ENCODE measurements at regions not wholly inside any gene's neighbourhood (a gene's known extent, or its start where the extent isn't known, plus 50 kb on each side); places are given as distances from the start of the nearest gene placed in this dataset.
"Not testable (repeated sequence)": the region's sequence is repeated elsewhere in the genome, so short reads cannot be mapped to it uniquely, and the experiment has no call there.

DNA sequence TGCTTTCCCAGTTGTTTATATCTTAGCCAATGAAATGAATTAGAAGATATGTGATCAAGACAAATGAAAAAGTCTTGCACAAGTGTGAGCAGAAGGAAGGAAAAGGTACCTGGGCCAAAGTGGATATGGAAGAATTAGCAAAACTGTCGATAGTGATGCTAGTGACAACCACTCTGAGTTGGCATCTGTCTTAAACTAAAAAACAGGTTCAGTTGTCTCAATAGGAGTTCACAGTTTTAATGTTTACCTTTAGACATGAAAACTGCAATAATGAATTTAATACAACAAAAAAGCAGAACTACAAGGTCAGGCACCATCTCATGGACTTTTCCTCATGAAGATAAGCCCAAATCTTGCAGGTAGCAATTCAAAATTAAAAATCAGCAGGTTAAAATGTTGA is 688.5 kb downstream of the EFNB2 start:
- H3K36me3 ChIP-seq (ENCODE audit: insufficient read depth, low read length): no peaks in the 10 kb centered on the region
- no peaks in the 10 kb centered on the region for H3K4me1 ChIP-seq (ENCODE audit: insufficient read depth, low read length)
- DNase-seq (ENCODE audit: insufficient read length, low spot score, missing footprints): peak; percentile 25
- H3K79me2 ChIP-seq (ENCODE audit: insufficient read depth, low read length): no peaks in the 10 kb centered on the region
- no peak overlapping the region for H3K27ac ChIP-seq (ENCODE audit: low read depth, low read length)
- H3K9me3 ChIP-seq (ENCODE audit: low read depth, low read length): no peaks in the 10 kb centered on the region
- no peak overlapping the region for H3K4me3 ChIP-seq (ENCODE audit: insufficient read depth, low read length)
- TF ChIP-seq, protein P1, sequence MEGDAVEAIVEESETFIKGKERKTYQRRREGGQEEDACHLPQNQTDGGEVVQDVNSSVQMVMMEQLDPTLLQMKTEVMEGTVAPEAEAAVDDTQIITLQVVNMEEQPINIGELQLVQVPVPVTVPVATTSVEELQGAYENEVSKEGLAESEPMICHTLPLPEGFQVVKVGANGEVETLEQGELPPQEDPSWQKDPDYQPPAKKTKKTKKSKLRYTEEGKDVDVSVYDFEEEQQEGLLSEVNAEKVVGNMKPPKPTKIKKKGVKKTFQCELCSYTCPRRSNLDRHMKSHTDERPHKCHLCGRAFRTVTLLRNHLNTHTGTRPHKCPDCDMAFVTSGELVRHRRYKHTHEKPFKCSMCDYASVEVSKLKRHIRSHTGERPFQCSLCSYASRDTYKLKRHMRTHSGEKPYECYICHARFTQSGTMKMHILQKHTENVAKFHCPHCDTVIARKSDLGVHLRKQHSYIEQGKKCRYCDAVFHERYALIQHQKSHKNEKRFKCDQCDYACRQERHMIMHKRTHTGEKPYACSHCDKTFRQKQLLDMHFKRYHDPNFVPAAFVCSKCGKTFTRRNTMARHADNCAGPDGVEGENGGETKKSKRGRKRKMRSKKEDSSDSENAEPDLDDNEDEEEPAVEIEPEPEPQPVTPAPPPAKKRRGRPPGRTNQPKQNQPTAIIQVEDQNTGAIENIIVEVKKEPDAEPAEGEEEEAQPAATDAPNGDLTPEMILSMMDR (IDR thresholded peaks at IDR 0.05; ENCODE audit: extremely low read depth, low read depth, low read length): no peak
- H3K4me2 ChIP-seq (ENCODE audit: insufficient read depth, low read length): no peak overlapping the region
- no peaks in the 10 kb centered on the region for H4K20me1 ChIP-seq (ENCODE audit: insufficient read depth, low read length)
- H2AFZ ChIP-seq (ENCODE audit: low read length): no peak overlapping the region
- H3K27me3 ChIP-seq (ENCODE audit: insufficient read depth, low read length): no peaks in the 10 kb centered on the region

DNA sequence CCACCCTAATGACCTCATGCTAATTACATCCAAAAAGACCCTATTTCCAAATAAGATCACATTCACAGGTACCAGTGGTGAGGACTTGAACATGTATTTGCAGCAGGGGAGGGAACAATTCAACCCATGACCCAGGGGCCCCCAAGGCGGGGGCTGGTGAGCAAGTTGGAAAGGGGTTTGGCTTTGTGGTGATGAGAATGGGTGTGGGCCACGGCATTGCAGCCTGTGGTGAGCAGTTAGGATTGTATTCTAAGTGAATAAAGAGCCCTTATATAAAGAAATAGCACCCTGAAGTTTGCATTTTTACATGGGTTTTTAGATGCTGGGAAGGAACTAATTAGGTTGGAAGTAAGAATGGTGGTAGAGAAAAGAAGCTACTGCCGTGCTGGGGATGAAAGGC is 694.2 kb downstream of the EFNB2 start:
- Histone ChIP-seq H3K79me2 (ENCODE audit: insufficient read depth, low read length) (no peaks in the 10 kb centered on the region), H3K27ac (ENCODE audit: low read depth, low read length) (no peak overlapping the region), H3K36me3 (ENCODE audit: insufficient read depth, low read length) (no peaks in the 10 kb centered on the region), H3K4me2 (ENCODE audit: insufficient read depth, low read length) (no peak overlapping the region), H2AFZ (ENCODE audit: low read length) (no peak overlapping the region), H3K9me3 (ENCODE audit: low read depth, low read length) (no peaks in the 10 kb centered on the region), H3K4me3 (ENCODE audit: insufficient read depth, low read length) (no peak overlapping the region), H4K20me1 (ENCODE audit: insufficient read depth, low read length) (no peaks in the 10 kb centered on the region), H3K4me1 (ENCODE audit: insufficient read depth, low read length) (no peaks in the 10 kb centered on the region), H3K27me3 (ENCODE audit: insufficient read depth, low read length) (no peaks in the 10 kb centered on the region)
- TF ChIP-seq, protein P1 (IDR thresholded peaks at IDR 0.05; ENCODE audit: extremely low read depth, low read depth, low read length): no peak
- DNase-seq (ENCODE audit: insufficient read length, low spot score, missing footprints): peak; percentile 67

DNA sequence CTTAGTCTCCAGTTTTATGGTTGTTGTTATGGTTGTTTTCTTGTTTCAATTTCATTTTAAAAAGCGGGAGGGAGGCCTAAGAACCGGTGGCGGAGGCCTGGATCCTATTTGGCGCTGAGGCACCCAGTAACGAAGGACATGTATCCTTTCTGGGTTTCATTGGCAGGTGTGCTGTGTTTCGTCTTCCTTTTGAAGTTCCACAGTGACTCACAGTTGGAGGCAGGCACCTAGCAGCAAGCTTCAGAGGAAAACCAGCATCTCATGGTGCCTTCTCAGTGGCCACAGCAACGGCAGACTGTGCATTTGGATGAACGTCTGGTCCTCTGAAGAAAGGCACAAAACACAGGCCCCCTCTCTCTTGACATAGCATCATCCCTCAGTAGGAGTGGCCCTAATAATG is 697.2 kb downstream of the EFNB2 start:
- Histone ChIP-seq H3K27me3 (ENCODE audit: insufficient read depth, low read length) (no peaks in the 10 kb centered on the region), H3K79me2 (ENCODE audit: insufficient read depth, low read length) (no peaks in the 10 kb centered on the region), H2AFZ (ENCODE audit: low read length) (no peak overlapping the region), H3K4me1 (ENCODE audit: insufficient read depth, low read length) (no peaks in the 10 kb centered on the region), H3K4me3 (ENCODE audit: insufficient read depth, low read length) (no peak overlapping the region), H3K36me3 (ENCODE audit: insufficient read depth, low read length) (no peaks in the 10 kb centered on the region), H3K9me3 (ENCODE audit: low read depth, low read length) (no peaks in the 10 kb centered on the region), H3K27ac (ENCODE audit: low read depth, low read length) (no peak overlapping the region), H3K4me2 (ENCODE audit: insufficient read depth, low read length) (no peak overlapping the region), H4K20me1 (ENCODE audit: insufficient read depth, low read length) (no peaks in the 10 kb centered on the region)
- no peak for DNase-seq (ENCODE audit: insufficient read length, low spot score, missing footprints)
- TF ChIP-seq, protein P1 (IDR thresholded peaks at IDR 0.05; ENCODE audit: extremely low read depth, low read depth, low read length): no peak

DNA sequence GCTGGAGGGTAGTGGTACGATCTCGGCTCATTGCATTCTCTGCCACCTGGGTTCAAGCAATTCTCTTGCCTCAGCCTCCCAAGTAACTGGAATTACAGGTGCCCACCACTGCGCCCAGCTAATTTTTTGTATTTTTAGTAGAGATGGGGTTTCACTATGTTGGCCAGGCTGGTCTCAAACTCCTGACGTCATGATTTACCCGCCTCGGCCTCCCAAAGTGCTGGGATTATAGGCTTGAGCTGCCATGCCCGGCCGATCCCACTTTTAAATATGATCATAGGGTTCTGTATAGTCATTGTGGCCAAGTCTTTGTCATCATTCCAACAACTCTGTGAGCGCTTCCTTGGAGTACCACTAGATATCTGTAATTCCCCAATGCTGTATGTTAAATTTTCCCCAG is 698.2 kb downstream of the EFNB2 start:
- H3K27me3 ChIP-seq (ENCODE audit: insufficient read depth, low read length); H3K79me2 ChIP-seq (ENCODE audit: insufficient read depth, low read length); H3K36me3 ChIP-seq (ENCODE audit: insufficient read depth, low read length); DNase-seq (ENCODE audit: insufficient read length, low spot score, missing footprints); H3K4me2 ChIP-seq (ENCODE audit: insufficient read depth, low read length); H3K4me1 ChIP-seq (ENCODE audit: insufficient read depth, low read length); H3K9me3 ChIP-seq (ENCODE audit: low read depth, low read length); H2AFZ ChIP-seq (ENCODE audit: low read length); H3K4me3 ChIP-seq (ENCODE audit: insufficient read depth, low read length); H3K27ac ChIP-seq (ENCODE audit: low read depth, low read length); H4K20me1 ChIP-seq (ENCODE audit: insufficient read depth, low read length): not testable (repeated sequence)

DNA sequence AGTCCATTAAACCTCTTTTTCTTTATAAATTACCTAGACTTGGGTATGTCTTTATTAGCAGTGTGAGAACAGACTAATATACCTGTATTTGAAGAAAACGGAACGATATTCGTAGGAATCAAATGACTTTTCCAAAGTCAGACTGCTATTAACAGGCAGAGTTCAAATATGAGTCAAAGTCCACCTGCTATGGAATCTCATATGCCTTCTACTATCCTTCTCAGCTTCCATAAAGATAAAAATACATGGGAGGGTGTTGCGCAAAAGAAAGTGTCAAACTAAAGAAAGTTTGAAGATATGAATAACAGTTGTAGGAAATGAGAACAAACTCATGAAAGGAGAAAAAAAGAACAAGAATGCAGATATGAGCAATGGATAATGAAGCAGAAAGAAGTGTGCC is 704.6 kb downstream of the EFNB2 start:
- no peak overlapping the region for H2AFZ ChIP-seq (ENCODE audit: low read length)
- no peaks in the 10 kb centered on the region for H3K27me3 ChIP-seq (ENCODE audit: insufficient read depth, low read length)
- no peak overlapping the region for H3K4me3 ChIP-seq (ENCODE audit: insufficient read depth, low read length)
- H3K79me2 ChIP-seq (ENCODE audit: insufficient read depth, low read length): no peaks in the 10 kb centered on the region
- no peaks in the 10 kb centered on the region for H4K20me1 ChIP-seq (ENCODE audit: insufficient read depth, low read length)
- TF ChIP-seq, protein P1 (IDR thresholded peaks at IDR 0.05; ENCODE audit: extremely low read depth, low read depth, low read length): no peak
- no peaks in the 10 kb centered on the region for H3K9me3 ChIP-seq (ENCODE audit: low read depth, low read length)
- no peaks in the 10 kb centered on the region for H3K36me3 ChIP-seq (ENCODE audit: insufficient read depth, low read length)
- H3K27ac ChIP-seq (ENCODE audit: low read depth, low read length): no peak overlapping the region
- no peaks in the 10 kb centered on the region for H3K4me1 ChIP-seq (ENCODE audit: insufficient read depth, low read length)
- no peak for DNase-seq (ENCODE audit: insufficient read length, low spot score, missing footprints)
- no peak overlapping the region for H3K4me2 ChIP-seq (ENCODE audit: insufficient read depth, low read length)

All from osteoblast (primary cell).